Gastrocnemius medialis (tissue), 4 donors: ENCODE measurements at regions not wholly inside any gene's neighbourhood (a gene's known extent, or its start where the extent isn't known, plus 50 kb on each side); places are given as distances from the start of the nearest gene placed in this dataset.

Source experiments
- POLR2A ChIP-seq, 2 donors: fragments of 450-650 bp; IDR thresholded peaks; one replicate each; pipeline ENCODE4 v1.6.1; 2017; ENCODE audit warnings: antibody characterized with exemption in 2 of 2, mild to moderate bottlenecking in 2 of 2, moderate library complexity in 2 of 2
- TF ChIP-seq, protein P1 (sequence below), 5 experiments: fragments of 450-650 bp in 3 of 5; fragments of 200-600 bp in 2 of 5; sonication (generic) in 2 of 5; IDR thresholded peaks in 4 of 5; conservative IDR thresholded peaks in 1 of 5; 1 replicate in 4 of 5; 2 replicates in 1 of 5; pipeline ENCODE4 v1.5.1; 2016 to 2019; ENCODE audit warnings: antibody characterized with exemption in 5 of 5, mild to moderate bottlenecking in 3 of 5, moderate library complexity in 3 of 5

DNA sequence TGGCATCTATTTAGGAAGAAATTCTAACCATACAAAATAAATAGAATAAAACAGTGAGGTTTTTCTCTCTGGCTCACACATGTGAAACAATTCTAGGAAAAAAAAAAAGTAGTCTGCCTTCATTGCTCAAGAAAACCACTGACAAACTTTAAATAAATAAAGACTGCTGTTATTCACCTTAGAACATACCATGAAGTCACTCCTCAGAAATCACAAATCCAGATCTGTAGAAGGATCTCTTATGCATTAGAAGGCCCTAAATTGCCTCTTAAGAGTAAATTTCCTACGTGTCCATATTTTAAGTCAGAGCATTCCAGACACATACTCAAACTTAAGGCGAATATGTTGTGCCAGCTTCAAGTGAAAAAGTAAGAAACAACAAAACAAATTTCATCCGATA lies 217.3 kb downstream of the ZIC4 start:
- TF ChIP-seq, protein P1, sequence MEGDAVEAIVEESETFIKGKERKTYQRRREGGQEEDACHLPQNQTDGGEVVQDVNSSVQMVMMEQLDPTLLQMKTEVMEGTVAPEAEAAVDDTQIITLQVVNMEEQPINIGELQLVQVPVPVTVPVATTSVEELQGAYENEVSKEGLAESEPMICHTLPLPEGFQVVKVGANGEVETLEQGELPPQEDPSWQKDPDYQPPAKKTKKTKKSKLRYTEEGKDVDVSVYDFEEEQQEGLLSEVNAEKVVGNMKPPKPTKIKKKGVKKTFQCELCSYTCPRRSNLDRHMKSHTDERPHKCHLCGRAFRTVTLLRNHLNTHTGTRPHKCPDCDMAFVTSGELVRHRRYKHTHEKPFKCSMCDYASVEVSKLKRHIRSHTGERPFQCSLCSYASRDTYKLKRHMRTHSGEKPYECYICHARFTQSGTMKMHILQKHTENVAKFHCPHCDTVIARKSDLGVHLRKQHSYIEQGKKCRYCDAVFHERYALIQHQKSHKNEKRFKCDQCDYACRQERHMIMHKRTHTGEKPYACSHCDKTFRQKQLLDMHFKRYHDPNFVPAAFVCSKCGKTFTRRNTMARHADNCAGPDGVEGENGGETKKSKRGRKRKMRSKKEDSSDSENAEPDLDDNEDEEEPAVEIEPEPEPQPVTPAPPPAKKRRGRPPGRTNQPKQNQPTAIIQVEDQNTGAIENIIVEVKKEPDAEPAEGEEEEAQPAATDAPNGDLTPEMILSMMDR (IDR thresholded peaks at IDR 0.05 in 4 of 5, conservative IDR thresholded peaks at IDR 0.05 in 1 of 5), result no peak
- TF ChIP-seq POLR2A (IDR thresholded peaks at IDR 0.05), result no peak
